ENCODE measurements at regions not wholly inside any gene's neighbourhood (a gene's known extent, or its start where the extent isn't known, plus 50 kb on each side); places are given as distances from the start of the nearest gene placed in this dataset.
A peak's percentile ranks its signal among the peaks of the same experiment; 100 is the strongest.

DNA sequence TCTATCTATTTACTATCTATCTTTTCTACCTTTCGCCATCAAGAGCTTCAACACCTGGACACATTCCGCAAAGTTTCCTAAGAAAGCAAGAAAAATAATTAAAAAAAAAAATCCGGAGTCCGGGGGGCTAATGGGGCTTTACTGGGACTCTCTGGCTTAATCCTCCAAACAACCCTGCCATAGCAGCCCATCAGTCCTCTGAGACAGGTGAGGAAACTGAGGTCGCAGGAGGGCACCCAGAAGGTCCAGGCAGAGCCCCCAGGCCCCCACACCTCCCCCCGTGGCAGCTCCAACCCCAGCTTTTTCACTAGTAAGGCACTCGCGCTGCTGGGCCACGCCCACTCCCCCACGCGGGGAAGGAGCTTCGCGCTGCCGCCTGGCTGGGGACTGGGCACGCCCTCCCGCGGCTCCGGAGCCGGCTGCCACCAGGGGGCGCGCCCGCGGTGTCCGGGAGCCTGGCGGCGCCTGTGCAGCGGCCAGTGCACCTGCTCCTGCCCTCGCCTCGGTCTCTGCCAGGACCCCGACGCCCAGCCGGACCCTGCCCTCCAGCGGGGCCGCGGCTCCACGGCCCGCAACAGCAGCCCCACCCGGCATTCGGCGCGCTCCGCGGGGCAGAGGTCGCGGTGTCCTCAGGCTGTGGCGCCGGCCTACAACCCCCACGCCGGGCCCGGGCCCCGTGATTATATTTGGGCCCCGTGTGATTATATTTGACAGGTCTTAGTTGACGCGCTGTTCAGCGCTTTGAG lies 54.1 kb upstream of the SAMD11 start:
- Histone ChIP-seq H3K79me2 (ENCODE audit: control insufficient read depth in 1 of 2, insufficient read depth in 2 of 2, low read length in 2 of 2) (no peaks in the 10 kb centered on the region), H3K23me2 (ENCODE audit: low read depth, low read length) (no peaks in the 10 kb centered on the region), H3K27me3 (replicated peaks in 1 of 4; ENCODE audit: control insufficient read depth in 3 of 4, extremely low read depth in 1 of 4, insufficient read depth in 3 of 4, low read length in 3 of 4) (peaks cover 0 to 5% (median under 1%) of the 10 kb centered on the region in 4 experiments; a peak in 5 of 7 replicates), H3K4ac (replicated peaks; ENCODE audit: insufficient read length, low read depth, low read length) (no peak overlapping the region), H3K14ac (ENCODE audit: insufficient read length) (no peak overlapping the region), H3K4me2 (ENCODE audit: insufficient read depth in 1 of 2, low read depth in 2 of 2, low read length in 2 of 2) (peak overlapping the region in 1 of 2 experiments; percentile 42; a peak in 1 of 4 replicates), H2BK5ac (ENCODE audit: low read depth, low read length) (no peak overlapping the region), H2AFZ (ENCODE audit: low read length) (no peak overlapping the region), H3K4me3 (ENCODE audit: extremely low read depth in 1 of 4, insufficient read depth in 2 of 4, low read depth in 3 of 4, low read length in 4 of 4) (peak overlapping the region in 1 of 4 experiments; percentile 34; a peak in 1 of 8 replicates), H3K27ac (ENCODE audit: low read depth, low read length) (no peak overlapping the region), H3K36me3 (ENCODE audit: control insufficient read depth in 2 of 4, insufficient read depth in 4 of 4, low read length in 3 of 4) (no peaks in the 10 kb centered on the region), H4K91ac (replicated peaks; ENCODE audit: insufficient read length, low read length) (no peak overlapping the region), H4K5ac (ENCODE audit: insufficient read length, low read depth, low read length) (no peak overlapping the region), H3K9me3 (ENCODE audit: insufficient read depth in 2 of 2, low read depth in 1 of 2, low read length in 1 of 2) (no peaks in the 10 kb centered on the region), H3K23ac (ENCODE audit: insufficient read length) (no peak overlapping the region), H4K8ac (ENCODE audit: extremely low read depth, insufficient read depth, low read length) (no peak overlapping the region), H2BK12ac (ENCODE audit: low read depth, low read length) (no peak overlapping the region), H3K4me1 (replicated peaks in 1 of 4; ENCODE audit: control insufficient read depth in 3 of 4, insufficient read depth in 4 of 4, low read length in 3 of 4) (no peaks in the 10 kb centered on the region), H3K56ac (replicated peaks; ENCODE audit: insufficient read length, low read depth, low read length) (no peak overlapping the region), H3K79me1 (ENCODE audit: low read depth, low read length) (no peaks in the 10 kb centered on the region), H4K20me1 (replicated peaks in 1 of 2; ENCODE audit: control insufficient read depth in 1 of 2, insufficient read depth in 2 of 2, low read length in 2 of 2) (no peaks in the 10 kb centered on the region), H2AK5ac (ENCODE audit: low read depth, low read length) (no peak overlapping the region), H3K18ac (ENCODE audit: extremely low read depth, low read length) (no peak overlapping the region), H2BK120ac (replicated peaks; ENCODE audit: low read depth, low read length) (no peak overlapping the region), H3K9ac (replicated peaks in 1 of 4; ENCODE audit: extremely low read depth in 1 of 4, low read depth in 3 of 4, low read length in 3 of 4) (no peak overlapping the region), H2BK15ac (ENCODE audit: low read length) (no peak overlapping the region), H2BK20ac (ENCODE audit: low read length) (no peak overlapping the region)
- WGBS, 2 experiments (ENCODE audit: extremely low coverage in 1 of 2, insufficient coverage in 1 of 2, insufficient read length in 1 of 2, insufficient replicate concordance in 2 of 2, low coverage in 1 of 2, low lambda C conversion rate in 2 of 2, missing lambda C conversion rate in 1 of 2), result 19% methylated on average over 45 of the region's 55 CpGs; no CpG with 5 or more reads in 1 of the 2 experiments
- DNase-seq (ENCODE audit: low read depth in 1 of 2, low spot score in 2 of 2), result peak in 1 of 2 experiments; percentile 90
- ChIA-PET CTCF (ENCODE audit: partially characterized antibody) (interaction anchor here (1.0 to 2.3 kb wide), 3 partner anchors 32 to 36 kb away, joined by 3 to 8 read pairs (median 4); no protein-coding TSS in a partner anchor), POLR2A (ENCODE audit: partially characterized antibody) (interaction anchor here (1.3 kb wide), 1 partner anchor 91 kb away, joined by 5 read pairs; no protein-coding TSS in a partner anchor)
- FAIRE-seq, result no peak
- TF ChIP-seq CREB1 (IDR thresholded peaks at IDR 0.05) (no peak), HDAC6 (IDR thresholded peaks at IDR 0.05; ENCODE audit: low read depth, low read length) (no peak), SP4 (IDR thresholded peaks at IDR 0.05; ENCODE audit: low read length) (no peak), CBX5 (IDR thresholded peaks at IDR 0.05; ENCODE audit: low read depth, low read length) (no peak), GTF2F1 (IDR thresholded peaks at IDR 0.05; ENCODE audit: borderline replicate concordance, low read depth, low read length) (no peak), NANOG (IDR thresholded peaks at IDR 0.05; ENCODE audit: insufficient read depth, low read depth, low read length, poor library complexity, severe bottlenecking) (no peak), HDAC2 (IDR thresholded peaks at IDR 0.05; ENCODE audit: borderline replicate concordance in 1 of 2, low read depth in 2 of 2, low read length in 2 of 2) (0 out of 4 replicates have a peak, but pooled peaks of 1 of the 2 experiments have one; percentile 18), KDM4A (IDR thresholded peaks at IDR 0.05; ENCODE audit: low read depth, low read length, severe bottlenecking) (peak; percentile 31)
- TF ChIP-seq, protein P1, sequence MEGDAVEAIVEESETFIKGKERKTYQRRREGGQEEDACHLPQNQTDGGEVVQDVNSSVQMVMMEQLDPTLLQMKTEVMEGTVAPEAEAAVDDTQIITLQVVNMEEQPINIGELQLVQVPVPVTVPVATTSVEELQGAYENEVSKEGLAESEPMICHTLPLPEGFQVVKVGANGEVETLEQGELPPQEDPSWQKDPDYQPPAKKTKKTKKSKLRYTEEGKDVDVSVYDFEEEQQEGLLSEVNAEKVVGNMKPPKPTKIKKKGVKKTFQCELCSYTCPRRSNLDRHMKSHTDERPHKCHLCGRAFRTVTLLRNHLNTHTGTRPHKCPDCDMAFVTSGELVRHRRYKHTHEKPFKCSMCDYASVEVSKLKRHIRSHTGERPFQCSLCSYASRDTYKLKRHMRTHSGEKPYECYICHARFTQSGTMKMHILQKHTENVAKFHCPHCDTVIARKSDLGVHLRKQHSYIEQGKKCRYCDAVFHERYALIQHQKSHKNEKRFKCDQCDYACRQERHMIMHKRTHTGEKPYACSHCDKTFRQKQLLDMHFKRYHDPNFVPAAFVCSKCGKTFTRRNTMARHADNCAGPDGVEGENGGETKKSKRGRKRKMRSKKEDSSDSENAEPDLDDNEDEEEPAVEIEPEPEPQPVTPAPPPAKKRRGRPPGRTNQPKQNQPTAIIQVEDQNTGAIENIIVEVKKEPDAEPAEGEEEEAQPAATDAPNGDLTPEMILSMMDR (IDR thresholded peaks at IDR 0.05; ENCODE audit: control extremely low read depth in 1 of 3, insufficient read depth in 1 of 3, low read depth in 1 of 3, low read length in 3 of 3), result peak; percentile 73 to 87 (median 76)

Measured in H1 (cell line).